Astrocyte of the spinal cord (primary cell): ENCODE measurements at regions not wholly inside any gene's neighbourhood (a gene's known extent, or its start where the extent isn't known, plus 50 kb on each side); places are given as distances from the start of the nearest gene placed in this dataset.

ENCODE experiments used
- DNase-seq: peaks from one replicate; pipeline ENCODE4 v3.0.0; 2011; ENCODE audit warnings: low read depth, low spot score
- H3K4me3 ChIP-seq: 2 replicates; pipeline ENCODE4 v1.5.1; 2011; ENCODE audit warnings: low read depth, mild to moderate bottlenecking, low read length, moderate library complexity
- CTCF ChIP-seq: IDR thresholded peaks from 2 replicates; pipeline ENCODE4 v1.5.1; 2012; ENCODE audit warnings: low read depth, mild to moderate bottlenecking, low read length, inconsistent platforms
- in situ Hi-C: cut with HindIII; loops from 2 replicates; pipeline ENCODE4 v1.10.0; 2017; ENCODE audit warnings: low sequenced_read_pairs

DNA sequence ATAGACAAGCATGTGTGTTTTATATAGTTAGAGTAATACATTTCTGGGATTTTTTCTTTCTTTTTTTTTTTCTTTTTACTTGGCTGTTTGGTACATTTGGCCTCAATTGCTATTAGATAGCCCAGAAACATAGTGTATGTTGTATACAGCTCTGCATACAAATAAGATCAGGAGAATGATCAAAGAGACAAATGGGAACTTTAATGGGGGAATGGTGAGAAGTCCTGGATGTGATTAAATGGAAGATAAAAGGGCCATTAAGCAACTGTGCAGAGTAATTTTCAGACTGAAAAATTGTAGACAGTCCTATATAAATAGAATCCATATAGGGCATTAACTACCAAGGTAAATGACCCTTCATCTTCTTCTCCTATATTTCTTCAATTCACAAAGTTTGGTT is 575.6 kb downstream of the EBF1 start:
- in situ Hi-C loops, result no loop called here
- H3K4me3 ChIP-seq, result no peak overlapping the region
- no peak for DNase-seq
- no peak for TF ChIP-seq CTCF

DNA sequence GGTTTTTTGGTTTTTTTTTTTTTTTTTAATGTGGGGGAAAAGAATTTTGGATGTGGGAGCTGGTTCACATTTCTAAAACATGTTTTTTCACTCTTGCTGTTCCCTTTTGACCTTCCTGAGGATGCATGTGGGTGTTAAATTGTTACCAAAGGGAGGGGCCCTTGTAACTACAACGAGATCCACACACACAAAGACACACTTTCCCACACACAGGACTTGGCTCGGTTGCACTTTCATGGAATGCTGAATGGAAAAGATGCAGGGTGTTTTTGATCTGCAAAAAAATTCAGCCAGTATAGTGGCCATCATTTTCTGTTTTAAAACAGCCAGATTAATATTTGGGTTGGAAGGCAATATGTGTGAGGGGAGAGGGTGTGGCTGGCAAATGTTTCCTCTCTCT is 576.9 kb downstream of the EBF1 start:
- no peak for DNase-seq
- no peak for TF ChIP-seq CTCF
- in situ Hi-C loops, result no loop called here
- H3K4me3 ChIP-seq, result no peak overlapping the region

DNA sequence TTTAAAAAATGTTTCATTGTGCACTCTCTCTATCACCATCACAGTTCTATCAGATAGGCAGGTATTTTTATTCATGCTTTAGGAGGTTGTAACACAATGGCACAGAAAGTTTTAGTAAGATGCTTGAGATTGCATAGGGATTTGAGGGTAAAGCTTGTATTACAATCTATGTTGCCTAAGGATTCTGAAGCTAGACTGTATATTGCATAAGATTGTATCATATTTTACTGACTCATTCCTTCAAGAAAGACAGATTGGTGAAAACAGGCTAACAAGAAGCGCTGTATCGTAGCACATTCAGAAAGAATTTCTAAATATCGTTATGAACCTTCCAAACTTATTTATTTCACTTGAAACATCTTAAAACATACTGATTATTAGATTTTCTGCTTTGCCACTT is 577.7 kb downstream of the EBF1 start:
- in situ Hi-C loops, result no loop called here
- peak; percentile 5 for DNase-seq
- no peak overlapping the region for H3K4me3 ChIP-seq
- TF ChIP-seq CTCF, result no peak

DNA sequence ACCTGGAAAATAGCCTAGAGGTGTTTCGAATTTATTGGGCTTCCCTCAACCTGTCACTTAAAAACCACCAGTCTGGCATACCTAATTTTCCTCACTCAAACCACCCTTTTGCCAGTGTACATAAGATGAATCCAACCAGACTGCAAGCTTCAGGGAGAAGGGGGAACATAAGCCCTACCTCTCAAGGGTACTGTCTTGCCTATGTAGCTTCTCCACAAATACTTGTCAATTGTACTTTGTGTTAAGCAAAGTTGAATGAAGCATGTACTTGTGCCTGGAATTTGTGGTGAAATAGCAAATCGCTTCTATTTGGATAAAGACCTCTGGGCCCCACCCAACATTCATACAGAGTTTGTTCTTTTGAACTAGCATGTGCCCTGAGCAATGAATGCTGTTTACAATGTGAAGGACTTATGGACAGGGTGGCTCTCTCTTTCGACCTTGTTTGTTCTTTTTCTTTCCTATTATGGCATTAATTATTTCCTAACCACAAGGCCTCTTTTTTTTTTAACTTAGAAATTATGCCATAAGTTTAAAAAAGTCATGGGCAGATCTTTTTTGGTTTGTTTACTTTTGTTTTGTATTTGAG is 580.2 kb downstream of the EBF1 start:
- in situ Hi-C loops, result no loop called here
- H3K4me3 ChIP-seq, result no peak overlapping the region
- no peak for DNase-seq
- TF ChIP-seq CTCF, result no peak

DNA sequence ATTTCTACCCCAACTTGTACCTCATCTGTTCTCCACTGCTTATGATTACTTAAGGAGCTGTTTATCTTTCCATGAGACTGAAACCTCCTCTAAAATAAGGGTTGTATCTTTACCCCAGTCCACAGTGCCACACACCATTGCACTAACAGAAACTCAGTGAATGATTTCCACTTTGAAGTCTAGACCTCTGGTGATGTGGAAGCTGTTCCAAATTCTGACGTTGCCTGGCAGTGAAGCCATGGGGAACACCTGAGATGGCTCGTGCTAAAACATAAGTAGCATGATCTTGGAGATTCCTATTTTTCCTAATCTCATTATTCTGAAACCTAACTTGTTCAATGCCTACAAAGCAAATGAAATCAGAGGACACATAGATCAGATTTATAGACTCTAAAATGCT is 583.2 kb downstream of the EBF1 start:
- in situ Hi-C loops, result no loop called here

GRCh38 chr5:158514986-158515359 is 584.7 kb downstream of the EBF1 start:
- in situ Hi-C loops, result no loop called here
- no peak for TF ChIP-seq CTCF
- no peak overlapping the region for H3K4me3 ChIP-seq
- DNase-seq, result no peak

More for the DNA sequence above, 583.2 kb downstream of the EBF1 start:
- no peak overlapping the region for H3K4me3 ChIP-seq
- DNase-seq, result no peak
- TF ChIP-seq CTCF, result no peak
